H9 (cell line): ENCODE measurements at regions not wholly inside any gene's neighbourhood (a gene's known extent, or its start where the extent isn't known, plus 50 kb on each side); places are given as distances from the start of the nearest gene placed in this dataset.

Experiments
- DNase-seq: peaks from one replicate; pipeline ENCODE4 v3.0.0-alpha.2; 2017
- H2AFZ ChIP-seq: one replicate; pipeline ENCODE4 v1.6.1; 2013; ENCODE audit warnings: mild to moderate bottlenecking, low read length, control low read depth, moderate library complexity
- H2AK5ac ChIP-seq: 2 replicates; pipeline ENCODE4 v1.6.1; 2013; ENCODE audit warnings: low read length, control low read depth, mixed read lengths; ENCODE audit not compliant: insufficient read length
- H2BK120ac ChIP-seq: one replicate; pipeline ENCODE4 v1.6.1; 2013; ENCODE audit warnings: low read depth, mild to moderate bottlenecking, low read length, control low read depth, inconsistent platforms; ENCODE audit not compliant: poor library complexity, severe bottlenecking
- H2BK12ac ChIP-seq: 2 replicates; pipeline ENCODE4 v1.6.1; 2013; ENCODE audit warnings: low read length, control low read depth, mixed read lengths, low read depth; ENCODE audit not compliant: insufficient read length
- H2BK15ac ChIP-seq: 2 replicates; pipeline ENCODE4 v1.6.1; 2013; ENCODE audit warnings: low read depth, low read length, control low read depth
- H2BK20ac ChIP-seq: one replicate; pipeline ENCODE4 v1.6.1; 2013; ENCODE audit warnings: low read depth, mild to moderate bottlenecking, low read length, control low read depth, inconsistent platforms; ENCODE audit not compliant: poor library complexity, severe bottlenecking
- H2BK5ac ChIP-seq: 2 replicates; pipeline ENCODE4 v1.6.1; 2013; ENCODE audit warnings: low read length, control low read depth, mixed read lengths; ENCODE audit not compliant: insufficient read length
- H3K14ac ChIP-seq: 2 replicates; pipeline ENCODE4 v1.6.1; 2013; ENCODE audit warnings: low read length, control low read depth; ENCODE audit not compliant: insufficient read depth
- H3K18ac ChIP-seq: 2 replicates; pipeline ENCODE4 v1.6.1; 2013; ENCODE audit warnings: low read depth, mild to moderate bottlenecking, mixed read lengths, low read length, control low read depth; ENCODE audit not compliant: insufficient read length
- H3K23ac ChIP-seq: 2 replicates; pipeline ENCODE4 v1.6.1; 2013; ENCODE audit warnings: low read length, control low read depth, mixed read lengths, low read depth; ENCODE audit not compliant: insufficient read length
- H3K23me2 ChIP-seq: 2 replicates; pipeline ENCODE4 v1.6.1; 2013; ENCODE audit warnings: low read depth, mild to moderate bottlenecking, mixed read lengths, low read length, control low read depth; ENCODE audit not compliant: insufficient read length, poor library complexity, severe bottlenecking
- H3K27ac ChIP-seq: 2 replicates; pipeline ENCODE4 v1.5.1; 2013; ENCODE audit warnings: low read length, control low read depth, mixed read lengths, low read depth; ENCODE audit not compliant: insufficient read length
- H3K27me3 ChIP-seq: 2 replicates; pipeline ENCODE4 v1.6.1; 2013; ENCODE audit warnings: low read length, control low read depth, inconsistent platforms; ENCODE audit not compliant: insufficient read depth
- H3K4ac ChIP-seq: 2 replicates; pipeline ENCODE4 v1.6.1; 2013; ENCODE audit warnings: low read depth, mild to moderate bottlenecking, control low read depth, inconsistent platforms, low read length, moderate library complexity
- H3K4me1 ChIP-seq: 2 replicates; pipeline ENCODE4 v1.6.1; 2013; ENCODE audit warnings: low read length, control low read depth, inconsistent platforms; ENCODE audit not compliant: insufficient read depth
- H3K4me2 ChIP-seq: 2 replicates; pipeline ENCODE4 v1.6.1; 2013; ENCODE audit warnings: low read length, control low read depth, mixed read lengths; ENCODE audit not compliant: insufficient read length, insufficient read depth
- H3K56ac ChIP-seq: 2 replicates; pipeline ENCODE4 v1.6.1; 2013; ENCODE audit warnings: low read depth, mild to moderate bottlenecking, mixed read lengths, low read length, control low read depth; ENCODE audit not compliant: insufficient read length
- H3K79me1 ChIP-seq: 2 replicates; pipeline ENCODE4 v1.6.1; 2013; ENCODE audit warnings: low read depth, mild to moderate bottlenecking, moderate library complexity, low read length, control low read depth, inconsistent platforms; ENCODE audit not compliant: insufficient read depth, poor library complexity, severe bottlenecking
- H3K79me2 ChIP-seq: 2 replicates; pipeline ENCODE4 v1.6.1; 2013; ENCODE audit warnings: low read length, control low read depth, inconsistent platforms; ENCODE audit not compliant: insufficient read depth
- H3K9ac ChIP-seq: 2 replicates; pipeline ENCODE4 v1.6.1; 2013; ENCODE audit warnings: low read length, control low read depth, mixed read lengths; ENCODE audit not compliant: insufficient read length; ENCODE audit errors: extremely low read depth
- H3K9me3 ChIP-seq: one replicate; pipeline ENCODE4 v1.6.1; 2013; ENCODE audit warnings: low read depth, low read length, inconsistent platforms; ENCODE audit not compliant: control insufficient read depth
- H3T11ph ChIP-seq: one replicate; pipeline ENCODE4 v1.6.1; 2013; ENCODE audit warnings: mild to moderate bottlenecking, low read length, control low read depth, inconsistent platforms
- H4K20me1 ChIP-seq: one replicate; pipeline ENCODE4 v1.6.1; 2013; ENCODE audit not compliant: control insufficient read depth, insufficient read length, insufficient read depth
- H4K5ac ChIP-seq: 2 replicates; pipeline ENCODE4 v1.6.1; 2013; ENCODE audit warnings: low read depth, mild to moderate bottlenecking, mixed read lengths, low read length, control low read depth; ENCODE audit not compliant: insufficient read length
- H4K8ac ChIP-seq: replicated peaks from 2 replicates; pipeline ENCODE4 v1.6.1; 2013; ENCODE audit warnings: low read length, control low read depth, mixed read lengths, low read depth; ENCODE audit not compliant: insufficient read length
- H4K91ac ChIP-seq: 2 replicates; pipeline ENCODE4 v1.6.1; 2013; ENCODE audit warnings: low read depth, mild to moderate bottlenecking, moderate library complexity, mixed read lengths, low read length, control low read depth; ENCODE audit not compliant: insufficient read length
- H3K27ac Mint-ChIP-seq, 3 experiments: 2 replicates in 2 of 3; 3 replicates in 1 of 3; pipeline ENCODE4 v1.8.0; 2020 to 2021; ENCODE audit warnings: mixed read lengths in 3 of 3, mild to moderate bottlenecking in 1 of 3, moderate library complexity in 1 of 3
- H3K27me3 Mint-ChIP-seq: 2 replicates; pipeline ENCODE4 v1.8.0; 2021; ENCODE audit warnings: low read depth, mild to moderate bottlenecking, moderate library complexity, mixed read lengths
- H3K36me3 Mint-ChIP-seq, 3 experiments: 2 replicates in 2 of 3; 3 replicates in 1 of 3; pipeline ENCODE4 v1.8.0; 2020 to 2021; ENCODE audit warnings: low read depth in 3 of 3, mixed read lengths in 3 of 3; ENCODE audit not compliant: insufficient read depth in 1 of 3
- H3K4me1 Mint-ChIP-seq, 2 experiments: 2 replicates each; pipeline ENCODE4 v1.8.0; 2020; ENCODE audit warnings: mixed read lengths in 2 of 2
- H3K4me3 Mint-ChIP-seq, 2 experiments: 2 replicates in 1 of 2; 3 replicates in 1 of 2; pipeline ENCODE4 v1.8.0; 2020 to 2021; ENCODE audit warnings: mild to moderate bottlenecking in 2 of 2, mixed read lengths in 2 of 2, moderate library complexity in 1 of 2
- H3K9me3 Mint-ChIP-seq, 2 experiments: 2 replicates in 1 of 2; 3 replicates in 1 of 2; pipeline ENCODE4 v1.8.0; 2020; ENCODE audit warnings: mild to moderate bottlenecking in 2 of 2, mixed read lengths in 2 of 2, moderate library complexity in 1 of 2
- CTCF ChIP-seq: fragments of 200-600 bp; sonication (generic); conservative IDR thresholded peaks from 3 replicates; pipeline ENCODE4 v1.8.0; 2021; ENCODE audit warnings: antibody characterized with exemption, mild to moderate bottlenecking
- WGBS: extraction: QIAGEN DNeasy Blood & Tissue Kit; methylation state at CpG from one replicate; pipeline ENCODE4 v1.1.7; 2013; ENCODE audit warnings: missing lambda C conversion rate, low lambda C conversion rate, mixed read lengths; ENCODE audit not compliant: insufficient read length; ENCODE audit errors: extremely low coverage; 5-methylcytosine and 5-hydroxymethylcytosine counted together

- Histone ChIP-seq H3K4ac (no peak overlapping the region), H3K4me1 (no peaks in the 10 kb centered on the region), H3T11ph (no peak overlapping the region), H4K8ac (no peak overlapping the region), H4K20me1 (no peaks in the 10 kb centered on the region), H3K27ac (no peak overlapping the region), H3K4me2 (no peak overlapping the region), H3K79me1 (no peaks in the 10 kb centered on the region), H2BK15ac (no peak overlapping the region), H2AK5ac (no peak overlapping the region), H3K9ac (no peak overlapping the region), H2BK20ac (no peak overlapping the region), H3K56ac (no peak overlapping the region), H2BK5ac (no peak overlapping the region), H3K23me2 (no peaks in the 10 kb centered on the region), H3K79me2 (no peaks in the 10 kb centered on the region), H3K23ac (no peak overlapping the region), H3K9me3 (peaks cover 8% of the 10 kb centered on the region), H4K91ac (no peak overlapping the region), H4K5ac (no peak overlapping the region), H2BK120ac (no peak overlapping the region), H3K27me3 (no peaks in the 10 kb centered on the region), H2BK12ac (no peak overlapping the region), H3K18ac (no peak overlapping the region), H3K14ac (no peak overlapping the region), H2AFZ (no peak overlapping the region)
- DNase-seq: no peak
- Mint-ChIP-seq H3K4me3 (no peak overlapping the region), H3K9me3 (peaks cover 13% of the 10 kb centered on the region in 2 experiments), H3K4me1 (peaks cover 8 to 19% of the 10 kb centered on the region in 2 experiments), H3K27ac (no peak overlapping the region), H3K27me3 (peaks cover 4% of the 10 kb centered on the region), H3K36me3 (peaks cover 3 to 8% (median 5%) of the 10 kb centered on the region in 3 experiments; a peak in 5 of 7 replicates)
- no peak for TF ChIP-seq CTCF
- no CpG with 5 or more reads among the region's 1 CpG for WGBS
Measured at GRCh38 chr18:22690556-22690955, 242.6 kb upstream of the RBBP8 start.
